ENCODE measurements at regions not wholly inside any gene's neighbourhood (a gene's known extent, or its start where the extent isn't known, plus 50 kb on each side); places are given as distances from the start of the nearest gene placed in this dataset.

GRCh38 chr9:88800329-88800682, 191.0 kb upstream of the S1PR3 start:
- TF ChIP-seq ZFX (IDR thresholded peaks at IDR 0.05; ENCODE audit: borderline replicate concordance) (no peak), CTCF (IDR thresholded peaks at IDR 0.05) (no peak)
- H3K27ac ChIP-seq = no peak overlapping the region

GRCh38 chr9:88801214-88801796, 190.0 kb upstream of the S1PR3 start:
- TF ChIP-seq CTCF (IDR thresholded peaks at IDR 0.05) = no peak
- H3K27ac ChIP-seq = no peak overlapping the region

GRCh38 chr9:88802533-88802932, 188.7 kb upstream of the S1PR3 start:
- H3K27ac ChIP-seq = no peak overlapping the region
- TF ChIP-seq ZFX (IDR thresholded peaks at IDR 0.05; ENCODE audit: borderline replicate concordance) (no peak), CTCF (IDR thresholded peaks at IDR 0.05) (no peak)

GRCh38 chr9:88803546-88804253, 187.6 kb upstream of the S1PR3 start:
- no peak for TF ChIP-seq CTCF (IDR thresholded peaks at IDR 0.05)
- TF ChIP-seq ZFX (IDR thresholded peaks at IDR 0.05; ENCODE audit: borderline replicate concordance) = no peak
- H3K27ac ChIP-seq = no peak overlapping the region

GRCh38 chr9:88804254-88804596, 187.0 kb upstream of the S1PR3 start:
- no peak for TF ChIP-seq CTCF (IDR thresholded peaks at IDR 0.05)
- TF ChIP-seq ZFX (IDR thresholded peaks at IDR 0.05; ENCODE audit: borderline replicate concordance) = no peak
- H3K27ac ChIP-seq = no peak overlapping the region

GRCh38 chr9:88805217-88805943, 185.9 kb upstream of the S1PR3 start:
- no peak overlapping the region for H3K27ac ChIP-seq
- TF ChIP-seq CTCF (IDR thresholded peaks at IDR 0.05) (no peak), ZFX (IDR thresholded peaks at IDR 0.05; ENCODE audit: borderline replicate concordance) (no peak)

- no peak overlapping the region for H3K27ac ChIP-seq
- TF ChIP-seq CTCF (IDR thresholded peaks at IDR 0.05) (no peak), ZFX (IDR thresholded peaks at IDR 0.05; ENCODE audit: borderline replicate concordance) (no peak)
Measured at GRCh38 chr9:88807426-88807825, 183.8 kb upstream of the S1PR3 start.

Data from 22Rv1 (cell line).